ENCODE measurements at regions not wholly inside any gene's neighbourhood (a gene's known extent, or its start where the extent isn't known, plus 50 kb on each side); places are given as distances from the start of the nearest gene placed in this dataset.

DNA sequence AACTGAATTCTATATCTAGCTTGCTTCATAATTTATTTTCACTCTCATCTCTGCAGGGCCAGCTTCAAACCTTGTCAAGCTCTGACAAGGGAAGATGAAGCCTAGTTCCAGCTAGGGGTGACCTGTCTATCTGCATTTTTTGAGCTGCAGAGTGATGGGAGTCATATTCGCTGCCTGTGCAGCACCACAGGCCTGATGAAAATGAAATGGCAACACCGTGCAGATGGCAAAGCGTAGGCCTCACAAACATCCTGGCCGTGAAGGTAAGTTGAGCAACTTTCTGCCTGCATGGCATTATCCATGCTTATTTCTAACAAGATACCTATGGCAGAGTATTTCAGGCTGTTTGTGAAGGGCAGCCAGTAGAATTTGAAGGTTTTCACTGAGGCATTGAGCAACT lies 86.4 kb upstream of the C1QTNF9B start:
- no peak for DNase-seq

DNA sequence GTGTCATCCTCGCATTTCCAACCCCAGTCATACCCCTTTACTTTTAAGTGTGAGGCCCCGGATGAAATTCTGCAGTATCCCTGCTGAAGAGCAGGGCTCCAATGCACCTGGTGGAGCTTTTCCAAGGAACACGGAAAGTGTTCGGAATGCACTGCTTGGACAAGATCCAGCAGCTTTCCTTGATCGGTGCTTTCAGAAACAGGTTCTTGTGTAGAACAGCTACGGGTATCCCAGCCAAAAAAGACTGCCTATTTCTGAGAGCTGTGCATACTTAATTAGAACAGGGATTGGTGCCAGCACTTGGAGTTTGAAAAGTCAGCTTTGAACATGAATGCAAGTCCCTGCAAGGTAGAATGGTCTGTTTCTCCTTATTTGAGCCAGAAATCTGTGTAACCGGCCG lies 87.2 kb upstream of the C1QTNF9B start:
- DNase-seq: no peak

DNA sequence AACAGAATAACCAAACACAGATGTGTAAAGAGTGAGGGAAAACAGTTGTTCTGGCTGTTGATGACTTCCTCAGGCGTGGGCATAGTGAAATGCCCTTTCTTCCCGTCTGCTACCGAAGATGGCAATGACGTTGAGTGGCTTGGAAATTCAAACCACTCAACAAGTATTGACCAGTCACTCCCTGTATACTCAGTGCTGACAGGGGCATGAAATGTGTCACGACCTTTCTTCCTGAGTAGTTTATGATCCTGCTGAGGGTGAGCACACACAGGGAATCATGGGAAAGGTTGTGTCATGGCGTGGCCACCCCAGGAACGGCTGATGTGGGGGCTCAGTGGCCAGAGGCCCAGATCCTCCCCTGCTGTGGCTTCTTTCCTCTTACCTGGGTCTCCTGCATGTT lies 87.8 kb upstream of the C1QTNF9B start:
- DNase-seq: no peak

DNA sequence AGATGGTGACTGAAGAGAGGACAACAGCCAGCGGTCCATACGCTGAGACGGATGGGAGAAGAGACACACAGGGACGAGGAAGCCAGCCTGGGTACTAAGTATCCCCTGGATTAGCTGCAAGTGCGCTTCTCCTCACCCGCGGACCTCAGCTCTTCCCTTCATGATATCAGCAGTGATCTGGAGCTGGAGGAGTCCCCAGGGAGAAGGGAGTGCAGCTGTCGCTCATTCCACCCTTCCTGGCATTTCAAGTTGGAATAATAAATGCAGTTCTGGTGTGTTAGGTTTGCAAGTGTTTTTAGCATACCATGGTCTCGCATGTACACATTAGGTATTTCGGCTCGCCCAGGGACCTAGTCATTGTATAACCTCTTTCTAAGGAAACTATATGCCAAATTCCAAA lies 88.5 kb upstream of the C1QTNF9B start:
- no peak for DNase-seq

DNA sequence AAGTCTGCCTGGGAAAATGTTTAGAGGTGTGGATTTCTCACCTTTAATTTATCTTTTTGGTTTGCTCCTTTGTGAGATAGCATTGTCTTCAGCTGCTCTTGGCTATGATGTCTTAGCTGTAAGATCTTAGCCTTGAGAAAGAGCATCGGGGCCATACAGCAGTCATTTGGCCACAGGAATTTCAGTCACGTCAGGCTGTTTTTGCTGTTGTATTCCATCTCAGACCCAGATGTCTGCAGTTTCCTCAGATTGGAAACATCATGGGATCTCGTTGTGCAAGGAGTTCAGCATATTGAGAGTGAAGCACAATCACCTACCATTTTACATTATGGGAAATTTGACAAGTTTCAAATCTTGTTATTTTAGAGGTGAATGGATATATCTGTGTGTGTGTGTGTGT lies 89.3 kb upstream of the C1QTNF9B start:
- DNase-seq: no peak

DNA sequence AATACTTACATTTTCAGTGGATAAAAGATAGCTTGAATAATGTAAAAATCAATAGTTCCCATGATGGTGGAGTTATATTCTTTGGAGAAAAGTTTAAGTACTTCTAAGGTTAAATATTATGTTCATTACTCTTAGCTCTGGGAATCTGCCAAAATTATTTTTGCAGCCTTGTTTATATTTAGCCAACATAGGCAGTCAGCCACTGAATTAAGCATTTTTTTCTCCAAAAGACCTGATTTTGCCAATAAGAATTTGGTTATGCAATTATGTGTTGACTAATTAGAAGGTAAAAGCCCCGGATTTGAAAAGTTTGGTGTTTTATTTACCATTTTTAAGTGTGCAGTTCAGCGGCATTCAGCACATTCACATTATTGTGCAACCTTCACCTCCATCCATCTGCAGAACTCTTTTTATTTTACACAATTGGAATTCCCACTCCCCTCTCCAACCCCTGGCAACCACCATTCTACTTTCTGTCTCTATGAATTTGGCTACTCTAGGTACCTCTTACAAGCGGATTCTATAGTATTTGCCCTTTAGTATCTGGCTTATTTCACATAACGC lies 90.1 kb upstream of the C1QTNF9B start:
- DNase-seq: no peak

DNA sequence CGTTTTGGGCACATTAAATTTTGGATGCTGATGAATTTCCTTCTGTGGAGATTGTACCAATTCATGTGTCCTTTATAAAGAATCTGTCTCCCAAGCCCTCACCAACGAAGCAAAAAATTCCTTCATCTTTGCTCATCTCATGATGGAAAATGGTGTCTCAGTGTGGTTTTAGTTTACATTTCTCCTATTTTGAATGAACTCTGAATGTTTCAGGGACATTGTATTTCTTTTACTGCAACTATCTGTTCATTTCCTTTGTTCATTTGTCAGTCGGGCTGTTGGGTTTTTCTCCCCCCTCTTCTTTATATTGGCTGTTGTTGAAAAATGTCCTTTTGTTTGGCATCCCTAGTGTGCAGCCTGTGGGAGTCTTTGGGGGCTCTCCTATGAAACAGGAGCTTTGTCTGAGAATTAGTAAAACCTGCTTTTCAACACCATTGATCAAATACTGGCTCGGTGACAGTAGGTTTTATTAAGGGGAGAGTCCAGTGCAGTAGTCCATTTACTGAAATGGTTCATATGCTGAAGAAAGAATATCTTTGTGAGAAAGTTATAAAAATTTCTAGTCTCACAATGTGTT lies 91.3 kb upstream of the C1QTNF9B start:
- no peak for DNase-seq

DNA sequence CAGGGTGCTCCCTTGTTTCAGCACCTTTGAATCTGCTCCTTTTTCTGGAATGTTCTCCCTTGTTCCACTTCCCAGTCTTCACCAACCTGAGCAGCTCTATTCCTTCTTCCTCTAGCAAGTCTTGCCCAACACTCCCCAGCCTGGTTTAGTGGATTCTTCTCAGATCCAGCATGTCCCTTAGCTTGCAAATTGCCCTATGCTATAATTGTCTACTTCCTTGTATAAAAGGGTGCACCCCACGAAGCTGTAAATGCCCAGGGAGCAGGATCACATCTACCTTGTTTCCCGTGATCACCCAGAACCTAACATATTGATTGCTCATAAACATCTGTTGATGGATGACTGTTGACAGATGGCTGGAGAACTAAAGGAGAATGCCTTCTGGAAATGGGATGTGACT lies 93.2 kb upstream of the C1QTNF9B start:
- DNase-seq: no peak

DNA sequence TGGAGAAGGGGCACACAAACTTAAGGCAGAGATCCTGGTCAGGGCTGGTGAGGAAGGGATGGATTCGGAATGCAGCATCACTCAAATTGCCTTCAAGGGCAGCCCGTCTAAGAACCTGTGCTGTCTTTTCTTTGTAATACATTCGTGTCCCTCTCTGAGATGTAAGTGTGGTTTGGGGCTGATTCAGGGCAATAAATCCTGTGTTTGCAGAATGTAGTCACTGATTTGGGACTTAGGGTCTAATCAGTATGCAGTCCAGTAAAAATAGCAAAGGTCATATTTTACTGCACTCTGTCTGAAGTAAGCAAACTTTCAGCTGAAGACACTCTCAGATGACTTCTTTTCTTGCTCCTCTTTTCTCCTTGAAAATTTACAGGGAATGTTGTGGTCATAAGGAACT lies 93.8 kb upstream of the C1QTNF9B start:
- DNase-seq: no peak

DNA sequence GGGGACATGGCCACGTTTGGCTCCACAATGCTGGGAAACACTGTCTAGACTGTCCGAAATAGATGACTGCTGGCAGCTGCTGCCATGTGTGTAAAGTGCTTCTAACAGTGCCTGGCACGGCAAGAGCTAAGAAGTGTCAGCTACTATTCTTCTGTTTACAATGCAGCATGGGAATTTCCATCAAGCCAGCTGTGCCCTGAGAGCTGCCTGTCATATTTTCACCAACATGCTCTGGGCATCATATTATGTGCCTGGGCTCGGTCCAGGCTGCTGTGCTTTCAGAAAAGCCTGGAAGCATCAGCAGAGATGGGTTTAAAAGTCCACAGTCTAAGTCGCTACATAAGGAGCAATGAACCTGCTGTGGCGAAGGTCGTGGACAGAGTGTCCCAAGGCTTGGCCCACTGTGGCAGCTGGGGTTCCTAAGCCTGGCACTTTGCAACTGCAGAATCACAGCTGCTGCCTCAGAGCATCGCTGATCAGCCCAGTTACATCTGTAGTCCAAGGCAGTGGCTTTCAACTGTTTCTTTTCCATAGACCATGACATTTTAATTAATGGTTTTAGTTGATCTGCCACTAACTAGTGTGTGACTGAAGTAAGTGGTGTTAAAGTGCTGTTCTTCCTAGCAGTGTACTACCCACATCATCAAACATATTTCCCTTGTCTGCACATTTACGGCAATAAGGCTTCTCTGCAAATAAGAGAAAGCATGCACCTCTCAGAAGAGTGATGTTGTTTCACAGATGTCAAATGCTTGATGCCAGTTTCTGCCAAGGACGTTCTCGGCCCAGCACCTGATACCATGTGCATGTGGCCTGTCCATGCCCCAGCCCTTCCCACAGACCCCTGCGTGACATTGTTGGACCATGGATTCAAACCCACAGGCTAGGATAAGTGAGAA lies 95.7 kb upstream of the C1QTNF9B start:
- peak; percentile 78 for DNase-seq

DNA sequence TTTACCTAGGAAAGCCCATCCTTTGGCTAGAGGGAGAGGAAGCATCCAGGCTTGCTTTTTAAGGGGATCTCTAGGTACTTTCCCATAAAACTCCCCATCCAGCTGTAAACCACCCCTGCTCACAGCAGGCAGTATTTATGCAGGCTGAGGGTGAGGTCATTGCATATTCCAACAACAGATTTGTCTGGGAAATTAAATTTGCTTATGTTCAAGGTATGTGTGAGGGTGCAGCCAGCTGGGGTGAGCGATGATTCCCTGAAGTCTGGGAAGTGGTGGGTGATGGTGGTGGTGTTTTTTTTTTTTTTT lies 96.3 kb upstream of the C1QTNF9B start:
- DNase-seq: no peak

DNA sequence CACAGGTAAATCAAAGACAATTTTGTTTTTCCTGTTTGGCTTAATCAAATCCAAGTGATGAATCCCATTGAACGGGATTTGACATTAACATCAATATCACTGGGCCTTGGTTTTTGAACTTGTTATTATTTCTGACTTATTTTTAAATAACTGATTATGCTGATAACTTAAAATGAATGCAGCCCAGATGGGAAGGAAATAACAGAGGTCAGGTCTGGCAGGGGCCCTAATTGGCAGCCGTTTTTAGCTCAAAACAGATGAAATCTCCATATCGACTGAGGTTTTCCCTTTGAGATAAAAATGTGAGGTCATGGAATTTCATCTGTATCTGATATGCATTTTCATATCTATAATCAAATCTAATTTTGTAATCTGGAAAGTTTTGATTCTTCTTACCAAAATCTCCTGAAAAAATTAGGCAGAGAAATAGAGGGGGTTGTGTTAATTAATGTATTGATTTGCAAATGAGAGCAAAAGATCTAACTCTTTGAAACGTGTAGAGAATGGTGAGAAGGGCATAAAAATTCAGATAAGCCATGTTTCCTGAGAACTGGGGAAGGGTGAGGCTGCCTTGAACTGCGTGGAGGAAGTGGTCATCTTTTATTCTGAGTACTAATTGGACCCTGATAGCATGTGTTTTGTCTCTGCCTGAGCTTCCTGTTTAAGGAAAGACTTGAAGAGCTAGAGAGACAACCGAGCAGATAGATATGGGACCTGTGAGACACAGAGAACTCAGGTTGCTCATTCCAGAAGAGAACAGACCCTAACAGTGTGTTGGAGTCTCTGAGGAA lies 98.2 kb upstream of the C1QTNF9B start:
- no peak for DNase-seq

DNA sequence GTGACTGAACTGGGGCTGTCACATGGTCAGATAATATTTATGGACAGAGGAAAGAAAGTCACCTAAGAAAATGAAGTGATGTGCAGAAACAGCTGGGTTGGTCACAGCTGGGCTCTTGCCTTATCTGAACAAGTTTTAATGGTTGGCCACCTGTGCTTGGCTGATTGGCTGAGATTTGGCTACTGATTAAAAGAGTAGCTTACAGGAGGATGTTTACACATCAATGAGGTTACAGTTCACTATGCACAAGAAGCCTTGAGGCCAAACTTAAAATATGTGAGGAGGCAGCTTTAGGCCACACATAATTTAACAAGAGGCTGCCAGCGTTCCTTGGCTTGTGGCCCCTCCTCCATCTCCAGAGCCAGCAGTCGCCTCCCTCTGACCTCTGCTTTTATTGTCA lies 99.2 kb upstream of the C1QTNF9B start:
- DNase-seq: no peak

DNA sequence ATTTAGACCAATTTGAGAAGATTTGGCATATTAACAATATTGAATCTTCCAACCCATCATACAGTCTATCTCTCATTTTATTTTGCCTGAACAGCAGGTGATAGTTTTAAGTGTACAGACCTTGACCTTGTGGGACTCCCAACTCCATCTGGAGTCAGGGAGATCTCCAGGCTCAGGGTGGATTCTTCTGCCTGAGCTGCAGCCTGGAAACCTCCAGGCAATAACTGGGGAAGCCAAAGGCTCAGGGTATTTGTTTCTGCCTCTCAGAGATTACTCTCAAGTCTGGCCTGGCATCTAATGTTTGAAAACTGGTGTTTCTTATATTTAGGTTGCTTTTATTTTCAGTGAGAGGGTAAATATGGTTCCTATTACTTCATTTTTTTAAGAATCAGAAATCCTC lies 102.1 kb upstream of the C1QTNF9B start:
- DNase-seq: no peak

DNA sequence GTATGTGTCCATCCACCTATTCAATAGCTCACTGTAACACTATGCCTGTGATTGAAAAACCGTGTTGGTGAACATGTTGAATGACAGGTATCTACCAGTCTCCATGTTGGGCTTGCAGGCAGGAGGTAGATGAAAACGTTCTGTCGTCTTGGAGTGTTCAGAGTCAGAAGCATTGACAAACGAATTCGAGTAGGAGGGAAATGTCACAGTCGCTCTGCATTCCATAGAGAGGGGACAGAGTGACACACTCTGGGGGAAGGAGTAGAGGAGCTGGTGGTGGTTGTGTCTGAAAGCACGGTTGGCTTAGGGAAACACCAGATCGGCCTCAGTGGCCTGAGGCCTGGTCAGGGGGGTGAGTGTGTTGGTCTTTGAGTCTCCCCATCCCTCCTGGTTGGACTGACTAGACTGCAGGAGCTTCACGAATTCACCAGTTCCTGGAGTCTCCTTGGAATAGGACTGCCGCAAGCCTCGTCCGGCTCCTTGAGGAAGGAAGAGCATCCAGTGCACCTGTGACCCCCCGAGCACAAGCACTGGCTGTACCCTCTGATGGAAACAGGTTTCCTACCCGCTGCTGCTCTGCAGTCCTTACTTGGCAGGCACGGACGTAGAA lies 105.0 kb upstream of the C1QTNF9B start:
- DNase-seq: no peak

DNA sequence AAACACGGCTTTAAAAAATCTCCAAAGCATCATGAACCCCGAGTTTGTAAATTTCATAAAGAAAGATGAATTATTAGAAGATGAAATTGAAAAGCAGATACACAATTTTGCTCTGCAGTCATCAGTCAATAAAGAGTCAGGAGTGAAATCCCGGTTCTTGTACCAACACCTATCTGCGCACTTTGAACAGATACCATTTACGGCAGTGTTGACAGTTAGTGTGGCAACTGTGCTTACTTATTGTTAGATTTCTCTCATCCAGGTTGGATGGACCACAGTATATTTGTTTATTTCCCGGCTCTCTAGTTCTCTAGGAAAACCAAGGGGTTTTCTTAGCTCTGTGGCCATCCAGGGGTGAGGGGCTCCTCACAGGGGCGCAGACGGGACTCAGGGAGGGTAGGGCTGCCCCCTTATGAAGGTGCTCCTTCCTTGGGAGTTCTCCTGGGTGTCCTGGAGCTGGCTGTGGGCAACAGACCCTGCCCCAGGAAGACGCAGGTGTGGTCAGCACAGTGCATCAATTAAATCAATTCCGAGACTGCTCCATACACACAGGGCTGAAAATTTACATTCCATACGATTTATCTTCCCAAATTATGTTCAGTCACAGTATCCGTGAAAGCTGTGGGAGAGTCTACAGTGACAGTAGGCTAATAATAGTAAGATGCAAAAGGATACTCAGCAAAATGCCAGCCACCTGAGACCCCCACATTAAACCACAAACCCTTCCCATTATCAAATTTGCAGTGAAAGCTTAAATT lies 107.0 kb upstream of the C1QTNF9B start:
- no peak for DNase-seq

DNA sequence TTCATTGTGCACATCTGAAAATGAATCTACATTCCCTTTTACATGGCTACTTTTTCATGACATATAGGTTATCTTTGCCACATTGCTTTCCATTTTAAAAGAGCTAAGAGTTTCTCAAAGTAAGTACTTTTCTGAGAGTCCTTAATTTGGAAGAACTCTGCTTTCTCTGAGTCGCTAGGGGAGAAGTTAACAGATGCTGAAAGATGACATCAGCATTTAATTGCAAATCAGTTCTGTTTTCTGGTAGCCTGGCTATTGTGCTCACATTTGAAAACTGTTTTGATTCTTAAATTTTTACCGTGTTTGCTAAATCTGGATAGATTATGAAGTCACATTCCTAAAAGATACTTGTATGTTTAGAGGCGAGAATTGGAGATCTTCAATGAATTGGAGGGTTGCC lies 107.7 kb upstream of the C1QTNF9B start:
- DNase-seq: no peak

DNA sequence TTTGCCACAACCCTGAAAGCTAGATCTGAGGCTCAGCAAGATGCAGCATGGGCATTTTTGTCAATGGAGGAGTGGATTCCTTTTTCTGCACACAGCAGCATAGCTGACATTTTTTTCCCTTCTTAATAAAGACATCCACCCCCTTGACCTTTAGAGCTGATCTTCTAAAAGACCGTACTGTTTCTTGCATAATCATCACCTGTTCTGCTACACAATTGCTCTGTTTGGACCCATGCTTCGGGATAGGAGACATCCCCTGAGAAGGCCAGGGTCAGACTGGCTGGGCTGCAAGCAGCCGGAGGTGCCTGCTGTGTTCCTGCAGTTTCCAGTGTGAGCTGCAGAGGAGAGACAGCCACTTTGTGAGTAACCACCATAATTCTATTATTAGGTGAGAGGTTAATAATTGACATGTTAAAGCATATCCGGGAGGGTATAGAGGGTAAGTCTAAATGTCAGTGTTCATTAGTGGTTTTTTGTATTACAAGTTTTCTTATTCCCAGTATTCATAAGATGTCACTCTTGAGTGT lies 108.5 kb upstream of the C1QTNF9B start:
- no peak for DNase-seq

DNA sequence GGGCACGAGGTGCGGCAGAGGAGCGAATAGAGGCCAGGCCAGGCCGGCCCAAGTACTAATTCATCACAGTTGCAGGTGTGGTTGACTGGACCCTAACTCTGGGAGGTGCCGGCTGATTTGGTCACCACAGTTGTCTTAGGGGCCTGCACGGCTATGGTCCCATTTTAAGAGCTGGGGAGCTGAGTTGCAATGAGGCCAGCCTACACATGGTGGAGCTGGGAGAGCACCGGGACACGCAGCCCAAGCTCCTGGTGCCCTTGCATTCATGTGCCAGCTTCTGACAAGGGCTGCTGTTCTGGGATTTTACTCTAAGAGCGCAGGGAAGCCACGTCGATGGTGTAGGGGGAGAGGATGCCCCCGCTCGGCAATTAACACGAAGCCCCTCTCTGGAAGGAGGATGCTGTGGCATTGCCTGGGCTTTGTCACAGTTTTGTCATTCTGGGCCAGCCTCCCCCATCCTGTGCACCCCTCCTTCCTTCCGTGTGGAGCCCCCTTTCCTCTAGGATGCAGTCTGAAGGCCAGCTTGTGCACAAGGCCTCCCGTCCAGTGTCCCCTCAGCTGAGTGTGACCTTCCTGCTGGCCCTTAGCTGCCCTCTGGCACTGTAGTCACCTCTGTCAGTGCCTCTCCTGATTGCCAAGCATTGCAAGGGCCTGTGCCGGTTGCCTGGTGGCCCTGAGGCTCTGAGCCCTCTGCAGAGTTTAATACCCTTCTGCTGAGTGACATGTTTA lies 109.4 kb upstream of the C1QTNF9B start:
- no peak for DNase-seq

DNA sequence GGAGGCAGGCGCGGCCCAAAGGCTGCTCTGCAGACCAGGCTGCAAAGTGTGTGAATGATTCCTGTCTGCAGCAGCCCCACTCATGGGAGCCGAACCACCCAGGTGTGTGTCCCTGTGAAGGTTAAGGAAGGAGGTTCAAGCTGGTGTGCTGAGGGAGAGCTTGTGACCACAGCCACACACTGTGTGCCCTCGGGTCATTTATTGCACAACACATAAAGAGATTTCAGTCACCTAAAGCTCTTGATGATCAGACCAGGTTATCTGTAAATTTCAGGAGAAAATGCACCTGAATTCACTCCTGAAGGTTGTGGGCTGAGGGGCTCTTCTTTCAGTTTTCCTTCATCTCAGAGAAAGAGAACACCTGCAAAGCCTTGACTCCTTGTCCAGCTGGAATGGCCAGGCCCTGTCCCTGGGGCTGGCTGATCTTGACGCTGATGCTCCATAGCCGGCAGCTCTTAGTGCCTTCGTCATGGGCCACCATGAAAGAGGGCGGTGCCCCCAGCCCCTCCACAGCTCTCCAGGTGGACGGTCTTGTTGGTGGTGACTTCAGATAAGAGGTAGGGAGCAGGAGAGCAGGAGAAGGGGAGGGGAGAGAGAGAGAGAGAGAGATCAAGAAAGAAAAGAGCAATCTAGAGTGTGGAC lies 110.8 kb upstream of the C1QTNF9B start:
- no peak for DNase-seq

DNA sequence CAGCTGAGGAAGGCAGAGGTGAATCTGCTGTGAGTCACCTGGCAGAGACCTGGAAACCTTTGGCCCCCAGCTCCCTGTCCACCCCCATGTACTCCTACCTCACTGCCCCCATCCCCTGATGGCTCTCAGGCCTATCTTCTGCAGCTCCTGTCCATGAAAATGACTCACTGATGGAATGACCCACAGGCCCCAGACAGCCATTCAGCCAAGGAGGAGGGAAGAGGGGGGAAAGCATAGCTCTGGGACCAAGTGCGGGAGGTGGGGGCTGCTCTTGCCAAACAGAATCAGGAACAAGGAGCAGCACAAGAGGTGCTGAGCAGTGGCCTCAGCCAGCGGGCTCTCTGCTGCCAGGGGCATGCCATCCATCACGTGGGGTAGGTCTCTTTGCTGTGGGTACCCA lies 111.4 kb upstream of the C1QTNF9B start:
- no peak for DNase-seq

Measured in occipital lobe (tissue), 1 donor.